Mesothelial cell of epicardium (in vitro differentiated cells): ENCODE measurements at regions not wholly inside any gene's neighbourhood (a gene's known extent, or its start where the extent isn't known, plus 50 kb on each side); places are given as distances from the start of the nearest gene placed in this dataset.

Source experiments
- DNase-seq, 2 experiments: peaks; one replicate each; pipeline ENCODE4 v3.0.0; 2021; ENCODE audit warnings: low spot score in 2 of 2; ENCODE audit not compliant: unreplicated experiment in 2 of 2
- H3K27ac Mint-ChIP-seq: 2 replicates; pipeline ENCODE4 v1.8.0; 2021; ENCODE audit warnings: mixed read lengths
- H3K27me3 Mint-ChIP-seq: 2 replicates; pipeline ENCODE4 v1.8.0; 2021; ENCODE audit warnings: low read depth, mixed read lengths
- H3K36me3 Mint-ChIP-seq: 2 replicates; pipeline ENCODE4 v1.8.0; 2021; ENCODE audit warnings: mixed read lengths
- H3K4me1 Mint-ChIP-seq: 2 replicates; pipeline ENCODE4 v1.8.0; 2021; ENCODE audit warnings: mixed read lengths
- H3K4me3 Mint-ChIP-seq: 2 replicates; pipeline ENCODE4 v1.8.0; 2021; ENCODE audit warnings: mild to moderate bottlenecking, moderate library complexity, mixed read lengths
- H3K9me3 Mint-ChIP-seq: 2 replicates; pipeline ENCODE4 v1.8.0; 2021; ENCODE audit warnings: mixed read lengths
- TF ChIP-seq, protein P1 (sequence below): fragments of 200-600 bp; sonication (generic); IDR thresholded peaks from one replicate; pipeline ENCODE4 v1.5.0; 2021; ENCODE audit warnings: antibody characterized with exemption; ENCODE audit not compliant: unreplicated experiment

DNA sequence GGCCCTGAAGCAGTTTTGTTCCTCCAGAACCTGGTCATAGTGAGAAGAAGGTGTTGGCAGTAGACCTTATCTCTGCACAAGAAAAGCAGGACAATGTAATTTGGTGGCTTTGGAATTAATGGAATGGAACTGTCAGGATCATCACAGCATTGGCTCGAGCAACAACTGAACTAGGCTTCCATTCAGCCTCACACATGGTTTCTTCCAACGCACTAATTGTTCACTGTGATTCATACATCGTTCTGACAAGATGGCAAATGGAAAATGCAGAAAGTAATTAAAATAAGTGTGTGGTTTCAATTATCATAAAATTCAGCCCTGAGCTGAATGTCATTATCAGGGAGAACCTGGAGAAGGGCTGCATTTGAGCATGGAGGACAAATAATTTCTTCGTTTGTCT, 80.6 kb downstream of the MFSD1 start:
- peaks cover 19% of the 10 kb centered on the region for H3K27me3 Mint-ChIP-seq
- no peak overlapping the region for H3K27ac Mint-ChIP-seq
- DNase-seq, result no peak
- no peaks in the 10 kb centered on the region for H3K36me3 Mint-ChIP-seq
- H3K9me3 Mint-ChIP-seq, result peaks cover 12% of the 10 kb centered on the region
- no peak overlapping the region for H3K4me3 Mint-ChIP-seq
- TF ChIP-seq, protein P1, sequence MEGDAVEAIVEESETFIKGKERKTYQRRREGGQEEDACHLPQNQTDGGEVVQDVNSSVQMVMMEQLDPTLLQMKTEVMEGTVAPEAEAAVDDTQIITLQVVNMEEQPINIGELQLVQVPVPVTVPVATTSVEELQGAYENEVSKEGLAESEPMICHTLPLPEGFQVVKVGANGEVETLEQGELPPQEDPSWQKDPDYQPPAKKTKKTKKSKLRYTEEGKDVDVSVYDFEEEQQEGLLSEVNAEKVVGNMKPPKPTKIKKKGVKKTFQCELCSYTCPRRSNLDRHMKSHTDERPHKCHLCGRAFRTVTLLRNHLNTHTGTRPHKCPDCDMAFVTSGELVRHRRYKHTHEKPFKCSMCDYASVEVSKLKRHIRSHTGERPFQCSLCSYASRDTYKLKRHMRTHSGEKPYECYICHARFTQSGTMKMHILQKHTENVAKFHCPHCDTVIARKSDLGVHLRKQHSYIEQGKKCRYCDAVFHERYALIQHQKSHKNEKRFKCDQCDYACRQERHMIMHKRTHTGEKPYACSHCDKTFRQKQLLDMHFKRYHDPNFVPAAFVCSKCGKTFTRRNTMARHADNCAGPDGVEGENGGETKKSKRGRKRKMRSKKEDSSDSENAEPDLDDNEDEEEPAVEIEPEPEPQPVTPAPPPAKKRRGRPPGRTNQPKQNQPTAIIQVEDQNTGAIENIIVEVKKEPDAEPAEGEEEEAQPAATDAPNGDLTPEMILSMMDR, result no peak
- H3K4me1 Mint-ChIP-seq, result no peaks in the 10 kb centered on the region

DNA sequence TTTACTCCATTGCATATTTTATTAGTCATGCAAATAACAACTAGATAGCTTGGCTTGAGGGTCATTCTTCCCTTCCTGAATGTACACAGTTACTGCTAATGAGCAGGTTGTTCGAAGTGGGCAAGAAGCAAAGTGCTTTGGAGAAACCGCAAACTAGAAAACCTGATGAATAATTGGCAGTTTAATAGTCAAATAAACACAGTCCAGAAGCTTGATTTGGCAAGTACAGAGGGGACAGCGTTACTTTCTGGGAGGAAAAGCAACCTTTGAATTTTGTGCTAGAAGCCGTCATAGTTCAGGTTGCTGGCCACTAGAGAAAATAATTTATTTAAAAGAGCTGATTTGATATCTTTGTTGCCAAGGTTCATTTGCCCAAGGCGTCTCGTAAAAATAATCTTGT, 94.9 kb downstream of the MFSD1 start:
- H3K9me3 Mint-ChIP-seq, result no peaks in the 10 kb centered on the region
- no peak overlapping the region for H3K27ac Mint-ChIP-seq
- H3K4me1 Mint-ChIP-seq, result no peaks in the 10 kb centered on the region
- no peaks in the 10 kb centered on the region for H3K36me3 Mint-ChIP-seq
- TF ChIP-seq, protein P1, result no peak
- H3K27me3 Mint-ChIP-seq, result peaks cover 28% of the 10 kb centered on the region
- no peak overlapping the region for H3K4me3 Mint-ChIP-seq
- no peak for DNase-seq

DNA sequence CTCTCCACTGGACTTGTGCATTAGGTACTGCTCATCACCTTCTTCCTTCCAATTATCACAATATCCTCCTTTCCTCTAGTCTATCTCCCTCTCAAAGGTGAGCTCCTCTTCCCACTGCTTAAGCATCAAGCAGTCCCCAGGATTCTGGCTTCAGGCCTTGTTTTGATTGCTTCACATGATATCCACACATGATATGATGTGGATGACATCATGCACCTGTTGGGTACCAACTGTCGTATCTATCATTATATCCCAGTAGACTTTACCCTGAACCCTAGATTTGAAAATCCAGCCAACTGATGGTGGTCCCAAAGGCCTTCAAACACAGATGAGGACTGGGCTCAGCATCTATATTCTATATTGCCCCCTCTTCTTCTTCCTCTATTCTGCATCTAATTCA, 104.9 kb downstream of the MFSD1 start:
- no peak for DNase-seq
- TF ChIP-seq, protein P1, result no peak
- H3K4me1 Mint-ChIP-seq, result no peaks in the 10 kb centered on the region
- peaks cover 37% of the 10 kb centered on the region for H3K27me3 Mint-ChIP-seq
- no peaks in the 10 kb centered on the region for H3K9me3 Mint-ChIP-seq
- H3K27ac Mint-ChIP-seq, result no peak overlapping the region
- no peaks in the 10 kb centered on the region for H3K36me3 Mint-ChIP-seq
- no peak overlapping the region for H3K4me3 Mint-ChIP-seq

DNA sequence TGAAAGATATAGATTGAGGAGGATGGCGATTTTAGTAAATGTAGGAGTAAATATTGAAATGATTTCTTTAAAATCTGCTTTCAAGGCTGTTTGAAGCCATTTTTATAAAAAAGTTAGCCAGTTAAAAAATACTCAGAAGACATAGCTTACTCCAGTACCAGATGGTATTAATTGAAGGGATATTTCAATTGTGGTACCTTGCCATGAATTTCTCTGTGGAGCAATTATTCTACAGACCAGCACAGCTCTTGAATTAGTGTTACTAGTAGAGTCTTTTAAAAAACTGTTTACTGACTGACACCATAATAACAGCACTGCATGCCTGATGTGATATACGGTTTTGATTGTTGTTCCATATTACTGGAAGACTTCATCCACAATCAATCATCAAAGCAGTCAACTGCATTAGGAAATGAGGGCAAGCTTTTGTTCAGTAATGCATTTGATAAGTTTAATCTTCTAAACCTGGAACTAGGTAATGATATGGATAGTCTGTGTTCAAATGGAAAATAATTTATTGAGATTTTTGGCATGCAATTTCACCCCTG, 106.4 kb downstream of the MFSD1 start:
- H3K4me3 Mint-ChIP-seq, result no peak overlapping the region
- no peaks in the 10 kb centered on the region for H3K4me1 Mint-ChIP-seq
- H3K27me3 Mint-ChIP-seq, result peaks cover 35% of the 10 kb centered on the region
- H3K27ac Mint-ChIP-seq, result no peak overlapping the region
- DNase-seq, result no peak
- TF ChIP-seq, protein P1, result no peak
- H3K36me3 Mint-ChIP-seq, result no peaks in the 10 kb centered on the region
- no peaks in the 10 kb centered on the region for H3K9me3 Mint-ChIP-seq

DNA sequence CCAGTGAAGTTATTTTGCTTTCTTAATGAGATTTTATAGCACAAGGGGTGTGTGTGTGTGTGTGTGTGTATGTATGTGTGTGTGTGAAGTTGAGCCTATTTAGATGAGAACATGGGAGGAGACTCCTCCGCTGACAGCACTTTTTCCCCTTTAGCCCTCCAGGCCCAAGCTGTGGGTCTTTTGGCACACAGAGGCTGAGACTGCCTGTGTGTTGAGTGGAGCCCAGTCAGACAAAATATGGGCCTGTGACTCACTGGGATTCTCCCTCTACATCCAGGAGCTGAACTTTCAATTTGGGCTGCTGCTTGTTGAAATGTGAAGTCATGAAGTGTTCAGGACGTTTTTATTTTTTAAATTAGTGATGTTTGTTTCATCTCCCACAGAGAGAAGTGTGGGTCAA, 108.0 kb downstream of the MFSD1 start:
- H3K4me3 Mint-ChIP-seq, result no peak overlapping the region
- no peak for DNase-seq
- peaks cover 35% of the 10 kb centered on the region for H3K27me3 Mint-ChIP-seq
- H3K27ac Mint-ChIP-seq, result no peak overlapping the region
- TF ChIP-seq, protein P1, result no peak
- H3K36me3 Mint-ChIP-seq, result no peaks in the 10 kb centered on the region
- H3K9me3 Mint-ChIP-seq, result no peaks in the 10 kb centered on the region
- H3K4me1 Mint-ChIP-seq, result no peaks in the 10 kb centered on the region

DNA sequence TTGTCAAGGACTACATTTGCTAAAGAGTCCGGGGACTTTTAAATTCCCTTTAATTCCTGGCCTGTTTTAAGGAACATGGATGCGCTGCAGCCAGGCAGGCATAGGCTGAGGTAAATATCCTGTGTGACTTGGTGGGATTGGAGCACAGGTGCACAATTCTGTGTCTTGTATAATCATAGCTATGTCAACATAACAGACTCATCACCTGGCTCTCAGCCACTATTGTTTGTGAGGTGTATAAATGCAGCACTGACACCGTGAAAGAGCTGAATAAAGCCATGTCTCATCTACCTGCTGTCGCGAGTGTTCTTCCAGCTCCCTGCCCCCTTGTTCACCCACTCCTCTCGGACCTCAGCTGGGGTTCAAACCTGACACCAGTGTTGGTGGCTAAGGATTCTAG, 109.7 kb downstream of the MFSD1 start:
- H3K4me3 Mint-ChIP-seq, result no peak overlapping the region
- H3K27me3 Mint-ChIP-seq, result peaks cover 30% of the 10 kb centered on the region
- no peaks in the 10 kb centered on the region for H3K4me1 Mint-ChIP-seq
- H3K9me3 Mint-ChIP-seq, result no peaks in the 10 kb centered on the region
- DNase-seq, result no peak
- no peaks in the 10 kb centered on the region for H3K36me3 Mint-ChIP-seq
- no peak overlapping the region for H3K27ac Mint-ChIP-seq
- TF ChIP-seq, protein P1, result no peak
